OCI-LY1 (cell line): ENCODE measurements at regions not wholly inside any gene's neighbourhood (a gene's known extent, or its start where the extent isn't known, plus 50 kb on each side); places are given as distances from the start of the nearest gene placed in this dataset.

ENCODE experiments used
- EZH2 ChIP-seq: fragments of 200-600 bp; sonication (generic), shearing (Covaris generic); IDR thresholded peaks from 2 replicates; pipeline ENCODE4 v1.8.0; 2017; ENCODE audit warnings: borderline replicate concordance, mixed run types, mild to moderate bottlenecking, antibody characterized with exemption, low read length, moderate library complexity, mixed read lengths
- TF ChIP-seq, protein P1 (sequence below): fragments of 200-600 bp; sonication (generic), shearing (Covaris generic); IDR thresholded peaks from 2 replicates; pipeline ENCODE4 v1.5.1; 2017; ENCODE audit warnings: mild to moderate bottlenecking, antibody characterized with exemption, low read length, moderate library complexity, mixed read lengths

DNA sequence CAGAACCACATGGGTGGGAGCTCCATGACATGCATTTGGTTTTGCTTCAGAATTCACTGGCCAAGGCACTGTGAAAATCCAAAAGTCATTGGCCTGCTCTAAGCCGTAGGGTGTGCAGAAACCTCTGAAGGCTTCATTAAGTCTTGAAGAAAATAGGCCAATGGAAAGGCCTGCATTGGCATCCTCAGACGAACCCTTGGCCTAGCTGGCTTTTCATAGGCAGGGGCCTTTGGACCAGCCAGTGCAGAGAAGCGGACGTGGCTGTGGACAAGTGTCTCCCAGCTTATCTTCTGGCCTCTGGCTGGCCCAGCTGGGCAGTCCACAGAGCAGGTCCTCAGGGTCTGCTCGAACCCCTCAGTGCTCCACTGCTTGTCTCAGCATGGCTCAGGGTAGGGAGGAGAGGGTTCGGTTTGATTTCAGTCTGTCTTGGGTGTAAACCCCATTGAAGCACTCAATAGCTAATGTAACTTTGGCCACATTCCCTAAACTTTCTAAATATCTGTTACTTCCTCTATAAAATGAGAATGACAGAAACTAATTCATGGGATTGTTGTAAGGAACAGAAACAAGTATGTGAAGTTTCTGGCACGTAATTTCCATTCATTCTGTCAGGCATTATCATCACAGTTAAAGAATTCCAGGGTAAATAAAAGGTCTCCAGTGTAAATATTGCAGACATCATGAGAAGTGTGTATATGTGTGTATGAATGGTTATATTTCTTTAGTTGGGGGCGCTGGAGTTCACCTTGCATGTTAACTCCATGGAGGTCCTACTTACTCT, 125.5 kb downstream of the TFCP2L1 start:
- TF ChIP-seq, protein P1, sequence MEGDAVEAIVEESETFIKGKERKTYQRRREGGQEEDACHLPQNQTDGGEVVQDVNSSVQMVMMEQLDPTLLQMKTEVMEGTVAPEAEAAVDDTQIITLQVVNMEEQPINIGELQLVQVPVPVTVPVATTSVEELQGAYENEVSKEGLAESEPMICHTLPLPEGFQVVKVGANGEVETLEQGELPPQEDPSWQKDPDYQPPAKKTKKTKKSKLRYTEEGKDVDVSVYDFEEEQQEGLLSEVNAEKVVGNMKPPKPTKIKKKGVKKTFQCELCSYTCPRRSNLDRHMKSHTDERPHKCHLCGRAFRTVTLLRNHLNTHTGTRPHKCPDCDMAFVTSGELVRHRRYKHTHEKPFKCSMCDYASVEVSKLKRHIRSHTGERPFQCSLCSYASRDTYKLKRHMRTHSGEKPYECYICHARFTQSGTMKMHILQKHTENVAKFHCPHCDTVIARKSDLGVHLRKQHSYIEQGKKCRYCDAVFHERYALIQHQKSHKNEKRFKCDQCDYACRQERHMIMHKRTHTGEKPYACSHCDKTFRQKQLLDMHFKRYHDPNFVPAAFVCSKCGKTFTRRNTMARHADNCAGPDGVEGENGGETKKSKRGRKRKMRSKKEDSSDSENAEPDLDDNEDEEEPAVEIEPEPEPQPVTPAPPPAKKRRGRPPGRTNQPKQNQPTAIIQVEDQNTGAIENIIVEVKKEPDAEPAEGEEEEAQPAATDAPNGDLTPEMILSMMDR = no peak
- no peak for TF ChIP-seq EZH2
